ENCODE measurements at regions not wholly inside any gene's neighbourhood (a gene's known extent, or its start where the extent isn't known, plus 50 kb on each side); places are given as distances from the start of the nearest gene placed in this dataset.

GRCh38 chr10:78937800-78938694 lies 130.7 kb upstream of the ZMIZ1 start:
- no peak overlapping the region for H2AFZ ChIP-seq (ENCODE audit: insufficient read depth, low read depth, low read length, poor library complexity, severe bottlenecking)
- CTCF ChIA-PET = interaction anchor here (1.3 kb wide), 1 partner anchor 257 kb away, joined by 4 read pairs; no protein-coding TSS in a partner anchor

More at GRCh38 chr10:78937800-78938694, 130.7 kb upstream of the ZMIZ1 start:
- no peak overlapping the region for H3K4me3 ChIP-seq (ENCODE audit: control extremely low read depth in 1 of 5, extremely low read depth in 1 of 5, insufficient read depth in 1 of 5, low read depth in 2 of 5, low read length in 4 of 5)
- H3K4me3 Mint-ChIP-seq = no peak overlapping the region
- DNase-seq = no peak
- H3K27ac ChIP-seq (ENCODE audit: low read length in 2 of 2) = no peak overlapping the region
- TF ChIP-seq EZH2 (IDR thresholded peaks at IDR 0.05; ENCODE audit: borderline replicate concordance, insufficient read depth, low read depth, low read length, poor library complexity, severe bottlenecking) = no peak
- no peak for TF ChIP-seq CTCF (IDR thresholded peaks at IDR 0.05)
- H3K4me1 ChIP-seq (ENCODE audit: control insufficient read depth in 2 of 2, insufficient read depth in 2 of 2, low read length in 2 of 2) = no peaks in the 10 kb centered on the region
- H3K27me3 ChIP-seq (replicated peaks in 1 of 4; ENCODE audit: control extremely low read depth in 1 of 4, control insufficient read depth in 3 of 4, insufficient read depth in 4 of 4, low read length in 3 of 4) = peaks cover 0 to 5% (median 2%) of the 10 kb centered on the region in 4 experiments
- no peaks in the 10 kb centered on the region for H4K20me1 ChIP-seq (ENCODE audit: control insufficient read depth, insufficient read depth, low read length, poor library complexity, severe bottlenecking)
- no peaks in the 10 kb centered on the region for H3K79me2 ChIP-seq (ENCODE audit: control insufficient read depth, insufficient read depth, low read length)
- H3K27ac Mint-ChIP-seq = no peak overlapping the region
- POLR2A ChIA-PET = no interaction called here
- 50% methylated on average over 5 of the region's 10 CpGs for WGBS (ENCODE audit: insufficient coverage)
- H3K9me3 Mint-ChIP-seq (ENCODE audit: insufficient read depth) = no peaks in the 10 kb centered on the region
- H3K4me1 Mint-ChIP-seq = no peaks in the 10 kb centered on the region
- intact Hi-C loops (cut with micrococcal nuclease) = loop anchor here (5.0 kb wide), 1 partner anchor 259 kb away; no protein-coding TSS in a partner anchor
- H3K36me3 ChIP-seq (replicated peaks in 1 of 2; ENCODE audit: control extremely low read depth in 1 of 2, control insufficient read depth in 1 of 2, extremely low read depth in 1 of 2, insufficient read depth in 2 of 2, low read length in 1 of 2) = no peaks in the 10 kb centered on the region
- H3K9ac ChIP-seq (ENCODE audit: low read length) = no peak overlapping the region
- peaks cover 33% of the 10 kb centered on the region for H3K27me3 Mint-ChIP-seq
- ATAC-seq (ENCODE audit: low read depth) = no peak
- no peak overlapping the region for H3K4me2 ChIP-seq (replicated peaks; ENCODE audit: low read depth, low read length, poor library complexity, severe bottlenecking)
- peaks cover 0 to 5% (median 3%) of the 10 kb centered on the region in 3 donors for H3K9me3 ChIP-seq (ENCODE audit: control extremely low read depth in 1 of 3, control insufficient read depth in 2 of 3, insufficient read depth in 1 of 3, low read length in 2 of 3)
